Glomerular visceral epithelial cell (primary cell): ENCODE measurements at regions not wholly inside any gene's neighbourhood (a gene's known extent, or its start where the extent isn't known, plus 50 kb on each side); places are given as distances from the start of the nearest gene placed in this dataset.
"Not testable (repeated sequence)": the region's sequence is repeated elsewhere in the genome, so short reads cannot be mapped to it uniquely, and the experiment has no call there.

Experiments used
- DNase-seq: peaks from one replicate; pipeline ENCODE4 v3.0.0-alpha.2; 2016; ENCODE audit errors: extremely low spot score

DNA sequence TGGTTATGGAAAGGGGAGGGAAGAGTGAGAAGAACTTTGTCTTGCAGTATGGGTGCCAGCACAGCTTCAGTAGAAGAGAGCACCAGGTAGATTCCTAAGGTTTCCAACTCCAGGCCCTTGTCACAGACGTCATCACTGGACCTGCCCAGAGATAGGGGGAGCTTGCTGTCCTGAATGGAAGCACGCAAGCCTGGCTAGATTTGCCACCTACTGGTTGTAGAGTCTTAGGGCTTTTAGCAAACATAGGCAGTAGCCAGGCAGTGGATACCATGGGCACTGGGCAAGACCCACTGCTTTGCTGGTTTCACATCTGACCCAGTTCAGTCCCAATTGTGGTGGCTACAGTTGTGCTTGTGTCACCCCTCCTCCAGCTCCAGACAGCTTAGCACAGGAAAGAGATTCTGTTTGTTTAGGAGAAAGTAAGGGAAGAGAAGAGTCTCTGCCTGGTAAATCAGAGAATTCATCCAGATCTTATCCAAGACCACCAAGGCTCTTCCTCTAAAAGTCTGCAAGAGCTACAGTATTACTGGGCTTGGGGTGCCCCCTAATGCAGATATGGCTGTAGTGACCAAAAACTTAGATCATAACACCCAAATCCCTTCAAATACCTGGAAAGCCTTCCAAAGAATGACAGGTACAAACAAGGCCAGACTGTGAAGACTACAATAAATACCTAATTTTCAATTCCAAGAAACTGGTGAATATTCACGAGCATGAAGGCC lies 158.9 kb downstream of the HINT1 start:
- DNase-seq, result no peak

DNA sequence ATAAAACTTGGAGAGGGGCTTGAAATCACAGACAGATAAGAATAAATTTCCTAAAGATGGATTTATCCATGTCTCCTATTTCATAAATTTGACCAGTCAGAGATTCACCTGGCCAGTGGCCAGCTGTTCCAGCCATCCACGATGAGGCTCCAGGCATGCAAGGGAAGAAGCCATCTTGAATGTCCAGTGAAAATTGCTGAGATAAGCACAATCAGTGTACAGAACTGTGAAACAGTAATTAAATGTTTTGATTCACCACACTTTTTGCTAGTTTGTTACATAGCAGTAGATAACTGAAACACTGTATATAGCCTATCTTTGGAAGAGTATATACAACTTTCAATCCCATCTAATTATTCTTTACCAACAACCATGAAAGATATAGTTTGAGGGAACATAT lies 163.5 kb downstream of the HINT1 start:
- DNase-seq, result no peak

- no peak for DNase-seq
Observed at GRCh38 chr5:131000289-131000688, 164.8 kb downstream of the HINT1 start.

GRCh38 chr5:130996720-130997119 lies 168.3 kb downstream of the HINT1 start:
- not testable (repeated sequence) for DNase-seq

- DNase-seq, result no peak
Observed at GRCh38 chr5:130995851-130996250, 169.2 kb downstream of the HINT1 start.

GRCh38 chr5:130995254-130995515 lies 169.9 kb downstream of the HINT1 start:
- DNase-seq, result no peak

GRCh38 chr5:130994496-130995253 lies 170.4 kb downstream of the HINT1 start:
- DNase-seq, result no peak

- DNase-seq, result no peak
Observed at GRCh38 chr5:130992621-130993020, 172.4 kb downstream of the HINT1 start.

DNA sequence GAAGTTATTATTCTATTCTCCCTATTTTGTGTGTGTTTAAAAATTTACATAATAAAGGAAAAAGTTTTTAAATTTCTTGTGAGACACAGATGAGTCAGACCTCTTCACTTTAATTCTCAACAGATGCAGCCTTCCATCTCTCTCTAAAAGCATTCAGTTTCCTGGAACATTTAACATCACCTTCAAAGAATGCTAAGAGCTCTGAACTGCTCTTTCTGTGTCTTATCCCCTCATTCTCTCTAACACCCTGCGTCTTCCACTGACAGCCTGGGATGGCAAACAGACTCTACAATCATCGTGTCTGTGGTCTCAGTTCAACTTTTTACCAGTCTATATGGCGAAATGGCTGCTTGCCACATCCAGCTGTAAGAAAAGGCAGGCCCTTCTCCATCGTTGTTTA lies 173.0 kb downstream of the HINT1 start:
- no peak for DNase-seq

DNA sequence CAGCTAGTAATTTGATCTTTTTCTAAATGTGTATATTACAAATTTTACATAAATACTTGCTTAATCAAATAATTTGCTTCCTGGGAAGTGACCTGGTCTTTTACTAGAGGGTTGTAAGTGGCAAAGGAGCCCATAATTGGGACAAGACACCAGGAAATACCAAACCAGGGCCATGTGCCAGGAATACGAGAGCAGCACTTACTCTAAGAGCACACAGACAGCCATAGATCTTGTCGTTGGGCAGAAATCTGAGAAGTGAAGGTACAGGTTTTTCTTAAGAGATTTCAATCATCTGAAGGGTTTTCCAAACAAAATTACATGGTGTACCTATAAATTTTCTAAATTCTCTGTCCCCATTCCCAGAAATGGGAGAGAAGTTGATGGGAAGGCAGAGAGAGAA lies 179.3 kb downstream of the HINT1 start:
- DNase-seq, result no peak

DNA sequence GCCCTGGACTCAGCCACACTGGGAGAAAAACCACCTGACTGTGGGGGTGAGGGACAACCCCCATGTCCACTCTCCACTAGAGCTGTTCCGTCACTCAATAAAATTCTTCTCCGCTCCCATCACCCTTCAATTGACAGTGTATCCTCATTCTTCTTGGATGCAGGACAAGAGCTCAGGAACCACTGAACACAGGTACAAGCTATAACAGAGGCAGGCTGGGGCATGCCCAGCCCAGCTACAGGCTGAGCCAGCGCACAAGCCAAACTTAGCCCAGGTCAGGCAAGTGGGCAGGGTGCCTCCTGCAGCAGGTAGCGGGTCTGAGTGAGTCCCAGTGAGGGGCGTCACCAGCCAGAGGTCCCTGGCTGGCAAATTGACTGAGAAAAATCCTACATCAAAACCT lies 183.4 kb downstream of the HINT1 start:
- no peak for DNase-seq

- DNase-seq, result no peak
Observed at GRCh38 chr5:130978475-130978874, 186.6 kb downstream of the HINT1 start.

DNA sequence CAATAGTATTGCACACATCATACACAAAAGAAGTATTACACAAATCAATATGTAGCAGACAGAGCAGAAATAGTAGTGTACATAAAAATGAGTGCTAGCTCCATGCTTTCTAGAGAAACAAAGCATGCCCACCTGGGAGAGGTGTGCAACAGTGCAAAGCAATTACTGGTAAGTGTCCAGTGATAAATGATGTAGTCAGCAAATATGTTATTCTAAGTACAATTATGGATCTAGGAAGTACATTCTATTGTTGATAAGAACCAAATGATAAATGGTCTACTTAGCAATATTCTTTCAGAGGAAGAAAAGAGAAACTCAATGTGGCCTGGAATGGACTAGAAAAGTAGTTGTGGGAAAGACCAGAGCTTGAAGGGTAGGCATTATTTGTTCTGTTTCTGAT lies 188.6 kb downstream of the HINT1 start:
- DNase-seq, result no peak

DNA sequence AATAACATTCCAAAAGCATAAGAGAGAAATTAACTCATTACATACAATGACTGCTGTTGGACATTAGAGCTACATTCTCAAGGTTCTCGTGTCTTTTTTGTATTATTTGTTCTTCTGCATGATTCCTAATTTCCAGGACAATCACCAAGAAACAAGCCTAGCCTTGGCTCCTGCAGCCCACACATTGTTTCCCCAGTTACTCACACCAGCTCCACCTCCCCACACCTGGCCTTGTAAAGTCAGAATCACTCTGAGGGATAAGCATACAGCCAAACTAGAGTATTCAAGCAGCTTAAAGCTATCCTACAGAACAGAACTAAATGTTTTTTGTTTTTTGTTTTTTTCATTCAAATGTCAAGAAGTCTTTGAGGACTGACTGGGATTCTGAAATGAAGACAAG lies 189.2 kb downstream of the HINT1 start:
- DNase-seq, result no peak

DNA sequence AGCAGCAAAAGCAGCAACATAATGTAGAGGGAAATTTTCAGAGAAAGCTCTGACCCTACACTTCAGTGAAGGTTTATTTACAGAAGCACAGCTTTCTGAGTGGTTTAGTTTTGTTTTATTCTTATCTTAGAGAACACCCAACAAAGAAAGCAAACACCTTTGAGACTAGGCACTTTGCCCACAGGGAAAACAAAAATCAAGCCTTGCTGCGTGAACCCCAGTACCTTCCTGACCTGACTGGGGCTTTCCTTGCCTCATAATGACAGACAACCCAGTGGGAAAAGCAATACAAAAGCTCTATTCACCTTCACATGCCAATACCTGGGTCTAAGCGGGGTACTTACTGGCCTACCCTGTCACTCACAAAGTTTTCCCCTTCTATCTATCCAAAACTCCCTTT lies 189.8 kb downstream of the HINT1 start:
- DNase-seq, result no peak

GRCh38 chr5:130974021-130974683 lies 190.9 kb downstream of the HINT1 start:
- no peak for DNase-seq

- no peak for DNase-seq
Observed at GRCh38 chr5:130966990-130967525, 198.0 kb downstream of the HINT1 start.

GRCh38 chr5:130965920-130966319 lies 199.1 kb downstream of the HINT1 start:
- DNase-seq, result no peak

- DNase-seq, result no peak
Observed at GRCh38 chr5:130965360-130965759, 199.7 kb downstream of the HINT1 start.

DNA sequence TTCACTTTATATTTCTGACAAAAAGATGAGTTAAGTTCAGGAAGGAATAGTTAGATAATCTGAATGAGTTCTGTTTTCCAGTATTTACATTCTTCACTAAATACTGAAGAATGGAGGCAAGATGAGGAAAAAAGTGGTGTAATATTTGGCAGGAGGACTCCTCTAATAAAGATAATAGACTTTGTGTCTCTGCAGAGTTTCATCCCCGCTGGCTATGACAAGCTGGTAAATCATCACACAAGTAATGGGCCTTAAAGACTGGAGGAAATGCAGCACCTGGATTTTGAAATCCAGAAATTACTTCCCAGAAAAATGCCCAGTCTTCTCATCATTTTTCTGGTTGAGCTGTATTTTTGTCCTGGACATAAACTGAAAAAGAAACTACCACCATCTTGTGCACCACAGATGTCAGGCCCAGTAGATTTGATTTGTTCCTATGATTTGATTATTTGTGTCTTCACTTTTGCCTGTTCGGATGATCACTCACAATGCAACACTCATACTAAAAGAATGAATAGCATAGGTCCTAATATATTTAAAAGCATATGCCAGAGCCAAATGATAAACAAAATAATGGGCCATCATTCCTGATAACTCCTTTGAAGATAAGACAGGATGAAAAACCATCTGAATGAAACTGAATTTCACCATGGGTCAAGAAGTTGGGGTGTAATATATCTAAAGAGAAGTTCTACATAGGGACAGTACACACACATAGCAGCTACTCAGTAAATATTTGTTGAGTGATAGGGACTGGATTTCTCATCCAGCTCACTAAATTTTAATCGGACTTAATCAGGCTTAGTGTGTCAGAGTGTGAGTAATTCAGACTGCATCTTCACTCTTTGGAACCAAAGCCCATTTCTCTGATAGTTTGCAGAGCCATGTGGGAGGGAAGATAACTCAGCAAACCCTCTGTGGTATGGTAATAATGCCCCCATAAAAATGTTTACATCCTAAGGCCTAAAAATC lies 200.5 kb downstream of the HINT1 start:
- DNase-seq, result no peak

GRCh38 chr5:130963798-130964197 lies 201.3 kb downstream of the HINT1 start:
- no peak for DNase-seq

- no peak for DNase-seq
Observed at GRCh38 chr5:130957151-130957550, 207.9 kb downstream of the HINT1 start.
